Ishikawa (cell line): ENCODE measurements at regions not wholly inside any gene's neighbourhood (a gene's known extent, or its start where the extent isn't known, plus 50 kb on each side); places are given as distances from the start of the nearest gene placed in this dataset.

ENCODE experiments used
- CEBPB ChIP-seq: IDR thresholded peaks from 2 replicates; pipeline ENCODE4 v1.6.1; 2012
- CREB1 ChIP-seq: IDR thresholded peaks from 2 replicates; pipeline ENCODE4 v1.6.1; 2012; ENCODE audit warnings: low read depth
- EGR1 ChIP-seq: IDR thresholded peaks from 2 replicates; pipeline ENCODE4 v1.6.1; 2012
- EP300 ChIP-seq: IDR thresholded peaks from 2 replicates; pipeline ENCODE4 v1.6.1; 2012; ENCODE audit warnings: borderline replicate concordance
- FOXM1 ChIP-seq: IDR thresholded peaks from 2 replicates; pipeline ENCODE4 v1.6.1; 2012; ENCODE audit warnings: low read depth, borderline replicate concordance
- MAX ChIP-seq: IDR thresholded peaks from 2 replicates; pipeline ENCODE4 v1.6.1; 2012
- NFIC ChIP-seq: IDR thresholded peaks from 2 replicates; pipeline ENCODE4 v1.6.1; 2012
- RAD21 ChIP-seq: IDR thresholded peaks from 2 replicates; pipeline ENCODE4 v1.6.1; 2012; ENCODE audit warnings: low read depth
- REST ChIP-seq: IDR thresholded peaks from 2 replicates; pipeline ENCODE4 v1.6.1; 2012; ENCODE audit warnings: low read depth, mild to moderate bottlenecking
- TAF1 ChIP-seq: IDR thresholded peaks from 2 replicates; pipeline ENCODE4 v1.6.1; 2012; ENCODE audit warnings: low read depth, mild to moderate bottlenecking
- TCF12 ChIP-seq: IDR thresholded peaks from 2 replicates; pipeline ENCODE4 v1.6.1; 2012; ENCODE audit warnings: low read depth
- TEAD4 ChIP-seq: IDR thresholded peaks from 2 replicates; pipeline ENCODE4 v1.6.1; 2012
- USF1 ChIP-seq: IDR thresholded peaks from 2 replicates; pipeline ENCODE4 v1.6.1; 2012
- YY1 ChIP-seq: IDR thresholded peaks from 2 replicates; pipeline ENCODE4 v1.6.1; 2012; ENCODE audit warnings: low read depth
- ZBTB7A ChIP-seq: IDR thresholded peaks from 2 replicates; pipeline ENCODE4 v1.6.1; 2012; ENCODE audit warnings: low read depth

GRCh38 chr22:34812631-34813030, 253.3 kb upstream of the ISX start:
- TF ChIP-seq ZBTB7A = no peak
- TF ChIP-seq TAF1 = no peak
- no peak for TF ChIP-seq TCF12
- TF ChIP-seq RAD21 = no peak

GRCh38 chr22:34814260-34815025, 251.5 kb upstream of the ISX start:
- TF ChIP-seq MAX (no peak), TAF1 (no peak), REST (no peak), YY1 (no peak), TEAD4 (no peak), ZBTB7A (no peak), CEBPB (no peak), NFIC (no peak), EP300 (no peak), USF1 (no peak), FOXM1 (no peak), RAD21 (no peak), CREB1 (no peak), TCF12 (no peak), EGR1 (no peak)

GRCh38 chr22:34829485-34829884, 236.5 kb upstream of the ISX start:
- TF ChIP-seq EP300 (no peak), TEAD4 (no peak), TAF1 (no peak), CREB1 (no peak), EGR1 (no peak), TCF12 (no peak), YY1 (no peak), CEBPB (no peak), ZBTB7A (no peak), MAX (no peak), FOXM1 (no peak), RAD21 (no peak), NFIC (no peak), REST (no peak), USF1 (no peak)

- no peak for TF ChIP-seq ZBTB7A
Measured at GRCh38 chr22:34834059-34834458, 231.9 kb upstream of the ISX start.

GRCh38 chr22:34841331-34841771, 224.6 kb upstream of the ISX start:
- TF ChIP-seq CREB1 (no peak), RAD21 (no peak), FOXM1 (no peak), TCF12 (no peak), EP300 (no peak), EGR1 (no peak), MAX (no peak), USF1 (no peak), REST (no peak), ZBTB7A (no peak), NFIC (no peak), YY1 (no peak), CEBPB (no peak), TEAD4 (no peak), TAF1 (no peak)
